HG03280 (cell line): ENCODE measurements at regions not wholly inside any gene's neighbourhood (a gene's known extent, or its start where the extent isn't known, plus 50 kb on each side); places are given as distances from the start of the nearest gene placed in this dataset.
"Not testable (repeated sequence)": the region's sequence is repeated elsewhere in the genome, so short reads cannot be mapped to it uniquely, and the experiment has no call there.

Experiments used
- ATAC-seq: cut with Tn5 transposase; IDR thresholded peaks from one replicate; pipeline ENCODE4 v1.9.1; 2021; ENCODE audit warnings: mild to moderate bottlenecking, moderate library complexity; ENCODE audit not compliant: unreplicated experiment

- ATAC-seq: no peak
Measured at GRCh38 chr6:101013612-101014195, 132.6 kb upstream of the ASCC3 start.

GRCh38 chr6:101015541-101015940 is 134.4 kb upstream of the ASCC3 start:
- ATAC-seq: no peak

- ATAC-seq: no peak
Measured at GRCh38 chr6:101016163-101016562, 135.0 kb upstream of the ASCC3 start.

- no peak for ATAC-seq
Measured at GRCh38 chr6:101018157-101018556, 137.0 kb upstream of the ASCC3 start.

- ATAC-seq: no peak
Measured at GRCh38 chr6:101021504-101021903, 140.4 kb upstream of the ASCC3 start.

- ATAC-seq: no peak
Measured at GRCh38 chr6:101042966-101043365, 161.8 kb upstream of the ASCC3 start.

GRCh38 chr6:101058296-101058695 is 177.2 kb upstream of the ASCC3 start:
- ATAC-seq: no peak

- ATAC-seq: no peak
Measured at GRCh38 chr6:101066481-101066880, 185.4 kb upstream of the ASCC3 start.

GRCh38 chr6:101069191-101069795 is 188.2 kb upstream of the ASCC3 start:
- ATAC-seq: no peak

GRCh38 chr6:101070044-101070608 is 189.0 kb upstream of the ASCC3 start:
- ATAC-seq: no peak

GRCh38 chr6:101077344-101077743 is 196.2 kb upstream of the ASCC3 start:
- ATAC-seq: no peak

GRCh38 chr6:101079696-101080270 is 198.7 kb upstream of the ASCC3 start:
- no peak for ATAC-seq

- ATAC-seq: no peak
Measured at GRCh38 chr6:101080597-101080996, 199.5 kb upstream of the ASCC3 start.

GRCh38 chr6:101083533-101084175 is 202.5 kb upstream of the ASCC3 start:
- ATAC-seq: no peak

- no peak for ATAC-seq
Measured at GRCh38 chr6:101085327-101085726, 204.2 kb upstream of the ASCC3 start.

- ATAC-seq: no peak
Measured at GRCh38 chr6:101086473-101086872, 205.3 kb upstream of the ASCC3 start.

GRCh38 chr6:101088594-101088993 is 207.5 kb upstream of the ASCC3 start:
- ATAC-seq: no peak

GRCh38 chr6:101089640-101090039 is 208.5 kb upstream of the ASCC3 start:
- no peak for ATAC-seq

GRCh38 chr6:101090281-101090680 is 209.2 kb upstream of the ASCC3 start:
- no peak for ATAC-seq

- not testable (repeated sequence) for ATAC-seq
Measured at GRCh38 chr6:101098605-101099004, 217.5 kb upstream of the ASCC3 start.

GRCh38 chr6:101102702-101103101 is 221.6 kb upstream of the ASCC3 start:
- ATAC-seq: no peak

- no peak for ATAC-seq
Measured at GRCh38 chr6:101108286-101108685, 227.2 kb upstream of the ASCC3 start.
